Stimulated activated CD4-positive, alpha-beta T cell treated with anti-CD3 and anti-CD28 coated beads, Interleukin-4, amount 100 ng/mL, for 1 hour (primary cell): ENCODE measurements at regions not wholly inside any gene's neighbourhood (a gene's known extent, or its start where the extent isn't known, plus 50 kb on each side); places are given as distances from the start of the nearest gene placed in this dataset.

ENCODE experiments used
- DNase-seq: peaks from one replicate; pipeline ENCODE4 v3.0.0-alpha.2; 2020

DNA sequence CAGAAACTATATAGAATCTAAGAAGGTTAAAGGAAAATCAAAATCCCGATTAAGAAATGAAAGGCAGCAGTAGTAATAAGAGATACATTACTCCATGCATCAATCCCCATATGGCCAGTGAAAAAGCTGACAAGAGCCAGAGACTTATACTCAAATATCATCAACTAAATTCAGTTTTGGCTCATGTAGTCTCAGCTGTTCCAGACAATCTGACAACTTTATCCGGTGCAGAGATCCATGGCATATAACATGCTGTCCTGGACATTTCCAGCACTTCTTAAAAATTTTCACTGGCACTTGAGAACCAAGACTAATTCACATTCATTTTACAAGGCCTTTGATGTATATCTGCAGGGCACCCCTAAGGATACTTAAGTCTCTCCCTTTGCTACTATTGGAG is 255.7 kb upstream of the KLHL1 start:
- DNase-seq, result no peak

DNA sequence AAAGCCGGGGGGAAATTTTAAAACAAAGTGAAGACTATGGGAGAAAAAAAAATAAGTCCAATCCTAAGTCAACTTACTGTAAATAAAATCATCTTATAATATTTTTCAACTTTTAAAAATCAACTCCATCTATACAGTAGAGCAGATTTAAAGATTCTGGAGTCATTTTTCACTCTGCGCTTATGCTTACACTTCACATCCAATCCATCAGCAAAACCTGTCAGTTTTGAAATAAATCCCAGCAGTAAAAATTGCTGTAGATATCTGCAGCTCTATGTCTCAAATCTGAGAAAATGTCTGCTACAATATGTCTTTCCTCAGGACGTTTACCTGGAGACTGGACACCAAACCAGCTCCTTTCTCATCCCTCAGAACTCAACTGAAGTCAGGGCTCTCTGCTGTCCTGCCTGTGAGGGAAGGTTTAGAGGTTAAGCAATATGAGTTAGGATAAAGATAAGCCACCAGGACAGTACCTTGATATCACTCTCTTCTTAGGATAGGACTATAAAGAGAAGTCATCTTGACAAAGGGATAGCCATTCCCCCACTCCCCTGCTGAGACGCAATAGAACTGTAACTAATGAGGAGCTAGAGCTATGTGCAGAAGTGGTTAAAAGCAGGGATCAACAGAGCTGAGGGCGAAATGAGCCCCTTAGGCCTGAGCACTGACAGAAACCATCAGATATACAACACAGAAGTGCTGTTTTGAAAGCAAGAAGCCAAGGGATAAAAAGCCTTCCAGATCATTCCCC is 254.7 kb upstream of the KLHL1 start:
- no peak for DNase-seq

DNA sequence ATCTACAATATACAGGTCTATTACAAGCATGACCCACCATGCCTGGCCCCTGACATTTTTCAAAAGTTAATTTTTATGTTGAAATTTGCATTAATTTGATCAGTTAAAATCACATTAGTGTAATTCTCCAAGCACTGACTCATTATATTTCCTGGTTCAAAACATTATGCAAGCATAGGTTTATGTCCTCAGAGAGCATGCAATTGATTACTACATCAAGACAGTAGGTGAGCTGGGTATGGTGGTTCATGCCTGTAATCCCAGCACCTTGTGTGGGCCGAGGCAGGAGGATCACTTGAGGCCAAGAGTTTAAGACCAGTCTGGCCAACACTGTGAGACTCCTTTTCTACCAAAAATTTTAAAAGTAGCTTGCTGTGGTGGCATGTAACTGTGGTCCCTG is 248.8 kb upstream of the KLHL1 start:
- DNase-seq, result no peak

DNA sequence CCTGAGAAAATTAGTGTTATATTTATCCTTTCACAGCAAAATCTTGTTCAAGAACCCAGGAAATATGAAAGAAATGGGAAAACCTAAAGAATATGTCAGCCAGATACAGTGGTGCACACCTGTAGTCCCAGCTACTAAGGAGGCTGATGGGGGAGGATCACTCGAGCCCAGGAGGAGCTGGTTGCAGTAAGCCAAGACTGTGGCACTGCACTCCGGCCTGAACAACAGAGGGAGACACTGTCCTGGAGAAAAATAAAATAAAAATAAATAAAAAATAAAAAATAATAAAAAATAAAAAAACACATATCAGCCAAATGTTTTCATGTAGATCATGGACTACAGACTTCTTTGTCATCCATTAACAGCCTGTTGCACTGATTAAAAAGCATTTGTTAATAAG is 244.8 kb upstream of the KLHL1 start:
- no peak for DNase-seq

DNA sequence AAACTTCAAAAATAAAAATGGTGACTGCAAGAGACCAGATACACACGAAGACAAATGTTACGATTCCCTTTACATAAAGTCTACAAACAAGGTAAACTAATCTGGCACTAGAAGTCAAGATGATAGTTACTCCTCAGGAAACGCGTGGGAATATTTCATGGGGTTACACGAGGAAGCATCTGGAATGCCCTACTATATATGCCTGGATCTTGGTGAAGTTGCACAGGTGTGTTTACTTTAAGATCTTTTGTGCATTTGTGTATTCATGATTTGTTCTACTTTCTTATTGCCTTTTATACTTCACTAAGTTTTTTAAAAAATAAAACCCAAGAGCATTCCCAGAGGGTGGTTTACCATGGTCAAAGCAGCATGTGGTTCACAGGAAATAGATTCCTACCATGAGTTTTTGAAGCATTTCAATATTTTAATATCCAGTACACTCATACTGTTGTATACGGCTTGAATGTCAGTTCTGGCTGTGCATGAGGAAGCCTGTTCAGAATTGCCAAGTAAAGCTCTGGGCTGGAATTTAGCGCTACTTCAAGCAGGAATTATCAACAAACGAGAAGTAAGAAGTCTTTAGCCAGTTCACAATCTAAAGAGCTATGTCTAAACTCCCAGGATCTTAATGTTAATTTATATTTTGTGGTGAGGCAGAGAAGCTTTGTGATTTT is 239.8 kb upstream of the KLHL1 start:
- DNase-seq, result no peak

DNA sequence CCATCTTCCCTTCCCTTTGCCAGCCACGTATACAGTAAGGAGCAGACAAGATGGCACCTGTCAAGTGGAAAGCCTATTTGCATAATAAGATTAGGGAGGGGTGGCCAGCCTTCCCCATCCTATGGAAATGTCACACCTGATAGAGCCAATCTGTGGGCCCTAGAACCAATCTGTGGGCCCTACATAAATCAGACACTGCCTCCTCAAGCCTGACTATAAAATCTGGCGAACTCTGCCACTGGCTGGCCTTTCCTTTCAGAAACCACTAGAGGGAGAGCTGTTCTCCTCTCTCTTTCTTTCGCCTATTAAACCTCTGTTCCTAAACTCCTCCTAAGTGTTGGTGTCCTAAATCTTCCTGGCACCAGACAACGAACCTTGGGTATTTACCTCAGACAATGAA is 231.5 kb upstream of the KLHL1 start:
- no peak for DNase-seq

DNA sequence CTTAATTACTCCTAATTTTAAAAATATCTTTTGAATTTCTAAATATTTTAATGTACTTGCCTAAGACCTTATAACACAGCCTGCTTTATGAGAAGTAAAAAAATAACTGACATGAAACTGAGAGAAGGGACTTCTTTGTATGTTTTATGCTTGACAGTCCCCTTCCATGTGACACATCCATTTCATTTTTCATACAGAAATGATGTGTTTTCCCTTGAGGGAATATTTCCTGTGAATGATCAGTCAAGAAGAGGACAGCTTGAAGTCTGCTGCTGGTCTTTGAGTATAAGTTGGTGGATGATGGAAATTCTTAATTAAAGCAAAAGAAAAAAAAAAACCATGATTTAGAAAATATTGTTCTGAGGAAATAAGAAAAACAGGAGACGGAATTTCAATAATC is 230.4 kb upstream of the KLHL1 start:
- no peak for DNase-seq

DNA sequence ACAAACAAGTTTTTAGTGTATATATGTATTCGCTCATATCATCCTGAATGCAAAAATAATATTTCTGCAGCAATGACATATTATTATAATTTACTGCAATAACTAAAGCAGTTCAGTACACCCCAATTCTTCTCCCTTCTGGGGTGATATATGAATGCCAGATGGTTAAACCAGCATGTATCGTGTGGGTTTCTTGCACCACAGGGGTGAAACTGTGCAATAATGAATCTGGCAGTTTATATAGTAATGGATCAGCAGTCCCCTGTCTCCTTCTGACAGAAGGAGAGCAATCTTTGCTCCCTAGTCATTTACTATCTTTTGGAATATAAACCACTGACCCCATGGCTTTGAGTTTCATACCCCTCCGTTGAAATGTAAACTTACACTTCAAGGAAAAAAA is 228.6 kb upstream of the KLHL1 start:
- DNase-seq, result no peak

DNA sequence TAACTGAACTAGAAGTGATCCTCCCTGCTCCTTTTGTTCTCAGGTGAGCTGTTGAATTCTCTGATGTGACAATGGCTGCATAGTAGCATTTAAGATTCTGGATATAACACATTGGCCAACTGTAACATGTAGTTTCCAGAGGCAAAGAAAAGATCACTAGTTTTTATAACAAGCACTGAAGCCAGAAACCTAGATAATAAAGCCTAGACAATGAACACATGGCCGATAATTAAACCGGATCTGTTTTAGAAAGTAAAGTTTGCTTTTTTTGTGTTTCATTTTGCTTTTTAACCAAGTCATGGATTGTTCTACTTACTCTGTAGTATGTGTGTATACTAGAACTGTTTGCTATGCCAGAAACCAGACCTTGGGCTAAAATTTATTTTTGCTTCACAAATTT is 225.5 kb upstream of the KLHL1 start:
- DNase-seq, result no peak

DNA sequence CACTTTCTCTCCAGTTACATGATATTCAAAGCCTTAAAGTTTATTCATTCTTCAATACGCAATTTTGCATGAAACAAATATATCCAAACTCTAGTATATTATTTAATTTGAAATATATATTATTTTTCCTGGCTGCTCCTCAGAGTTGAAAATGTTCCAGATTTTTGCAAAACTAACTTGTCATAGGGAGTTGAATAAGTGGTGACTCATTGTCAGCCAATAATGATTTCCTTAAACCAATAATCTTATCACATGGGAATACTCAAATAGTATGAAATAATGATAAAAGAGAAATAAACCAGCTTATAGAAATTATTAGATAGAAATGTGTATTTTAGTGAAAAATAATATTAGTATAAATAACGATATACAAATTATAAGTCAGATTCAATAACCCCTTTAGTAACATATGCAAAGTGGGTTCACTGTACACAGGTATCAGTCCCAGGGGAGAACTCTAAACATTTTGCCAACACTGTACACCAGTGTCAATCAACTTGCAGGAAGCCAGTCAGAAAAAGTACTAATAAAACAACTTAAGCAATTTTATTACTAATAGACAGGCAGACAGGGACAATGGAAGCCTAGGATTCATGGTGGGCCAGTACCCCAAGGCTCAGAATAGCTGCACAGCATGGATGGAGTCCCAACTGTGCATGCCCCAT is 222.6 kb upstream of the KLHL1 start:
- DNase-seq, result no peak

DNA sequence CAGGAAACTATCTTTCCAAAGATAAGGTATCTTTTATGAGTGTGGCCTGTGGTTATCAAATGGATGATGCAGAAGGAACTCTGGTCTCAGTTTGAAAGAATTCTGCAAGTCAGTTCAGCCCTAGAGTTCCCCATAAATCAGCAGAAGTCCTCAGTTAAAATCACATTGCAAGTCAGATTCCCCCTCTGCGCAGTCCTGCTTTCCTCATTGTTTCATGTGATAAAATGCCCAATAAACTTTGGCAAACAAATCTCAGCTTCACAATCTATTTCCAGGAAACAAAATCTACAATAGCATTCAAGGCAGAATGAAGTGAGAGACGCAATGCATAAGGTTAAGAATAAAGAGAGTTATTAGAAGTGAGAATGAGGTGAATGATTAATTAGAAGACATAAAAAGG is 216.3 kb upstream of the KLHL1 start:
- no peak for DNase-seq

DNA sequence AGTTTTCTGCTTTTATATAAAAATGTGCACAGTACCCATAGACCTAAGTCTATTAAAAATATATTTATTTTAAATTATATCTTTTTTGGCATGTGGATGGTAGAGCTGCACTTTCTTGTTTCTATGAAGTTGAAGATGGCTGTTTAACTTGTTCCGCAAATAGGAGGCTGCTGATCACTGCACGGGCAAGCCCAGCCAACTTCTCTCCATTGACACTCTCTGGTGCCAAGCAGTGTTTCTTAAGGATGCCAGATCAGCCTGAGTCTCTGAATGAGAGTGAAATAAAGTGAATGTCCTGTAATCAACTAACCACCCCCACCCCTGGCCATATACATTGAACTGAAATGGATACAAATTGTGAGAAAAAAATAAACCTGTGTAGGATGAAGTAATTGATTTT is 202.9 kb upstream of the KLHL1 start:
- DNase-seq, result no peak

DNA sequence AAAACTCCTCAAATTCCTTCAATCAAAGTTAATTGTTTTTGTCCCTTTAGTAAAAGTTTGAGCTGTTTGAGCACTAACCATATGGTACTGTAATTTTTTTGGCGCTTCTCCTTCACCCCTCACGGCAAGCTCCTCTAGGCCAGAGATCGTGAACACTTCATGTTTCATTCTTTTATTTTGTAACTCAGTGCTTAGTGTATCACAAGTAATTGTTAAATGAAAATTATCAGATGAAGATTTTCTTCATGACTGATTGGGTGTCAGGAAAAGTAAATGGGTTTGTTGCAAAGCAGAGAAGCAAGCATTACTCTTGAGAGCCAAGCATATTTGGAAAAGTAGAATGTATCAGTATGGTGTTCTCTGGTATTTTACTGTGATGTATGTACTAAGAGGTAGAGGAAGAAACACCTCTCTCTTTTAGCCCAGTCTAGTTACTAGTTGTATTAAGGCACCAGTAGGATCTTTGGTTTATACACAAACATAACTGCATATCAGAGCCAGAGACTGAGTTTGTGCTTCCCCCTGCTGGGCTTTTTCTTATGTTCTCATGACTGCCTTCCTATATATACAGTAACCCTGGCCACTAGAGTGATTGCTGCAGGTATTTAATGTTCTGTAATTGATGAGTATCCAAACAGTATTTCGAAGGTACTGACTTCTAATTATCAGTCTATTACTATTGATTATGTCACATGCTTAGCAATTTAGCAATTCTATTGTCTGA is 202.3 kb upstream of the KLHL1 start:
- no peak for DNase-seq

DNA sequence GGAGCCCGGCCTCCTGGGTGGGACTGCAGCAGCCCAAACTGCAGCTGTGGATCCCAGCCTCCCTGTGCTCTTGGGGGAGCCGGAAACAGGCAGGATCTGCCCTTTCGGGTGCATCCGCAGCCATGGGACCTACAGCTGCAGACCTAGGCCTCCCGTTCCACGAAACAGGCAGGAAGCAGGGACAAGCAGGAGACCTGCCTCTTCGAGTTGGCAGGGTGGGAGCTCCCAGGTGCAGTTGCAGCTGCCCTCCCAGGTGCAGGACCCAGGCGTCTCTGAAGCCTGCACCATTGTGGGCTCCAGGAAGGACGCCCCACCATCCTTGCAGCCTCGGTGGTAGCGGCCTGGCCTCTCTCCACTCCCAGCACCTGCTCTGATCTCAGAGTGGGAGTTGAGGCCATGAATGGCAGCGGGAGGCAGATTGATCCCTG is 189.0 kb upstream of the KLHL1 start:
- DNase-seq, result no peak

DNA sequence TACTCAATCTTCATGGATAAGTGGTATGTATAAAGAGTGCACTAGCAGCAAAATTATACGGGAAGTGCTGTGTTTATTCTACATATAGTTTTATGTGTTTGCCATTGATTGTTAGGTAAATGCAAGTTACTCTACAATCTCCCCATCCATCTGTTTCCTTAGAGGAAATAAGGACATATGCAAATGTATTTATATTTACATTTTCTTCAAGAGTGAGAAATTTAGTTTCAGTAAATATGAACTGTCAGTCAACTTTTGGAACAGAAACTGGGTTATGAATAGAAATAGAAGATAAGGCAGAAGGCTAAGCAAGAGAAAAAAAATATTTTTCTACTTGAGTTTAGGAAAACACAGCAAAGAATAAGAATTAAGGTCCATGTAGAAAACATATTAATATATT is 176.1 kb upstream of the KLHL1 start:
- no peak for DNase-seq

DNA sequence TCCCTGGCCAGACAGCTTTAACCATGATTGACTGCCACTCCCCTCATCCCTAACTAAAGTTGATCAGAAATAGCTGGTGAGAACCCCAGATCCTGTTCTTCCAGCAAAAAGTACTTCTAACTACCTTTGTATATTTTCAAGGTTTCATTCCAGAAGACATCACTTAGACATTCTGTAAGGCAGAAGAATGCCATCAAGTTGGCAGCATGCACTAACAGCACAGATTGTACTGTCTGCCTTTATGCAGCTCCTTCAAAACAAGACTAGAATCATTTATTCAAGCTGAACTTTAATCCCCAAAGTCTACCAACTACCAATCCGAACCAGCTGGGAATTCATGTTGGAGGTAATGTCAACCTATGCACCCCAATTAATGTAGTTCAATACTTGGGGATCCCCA is 167.6 kb upstream of the KLHL1 start:
- no peak for DNase-seq

DNA sequence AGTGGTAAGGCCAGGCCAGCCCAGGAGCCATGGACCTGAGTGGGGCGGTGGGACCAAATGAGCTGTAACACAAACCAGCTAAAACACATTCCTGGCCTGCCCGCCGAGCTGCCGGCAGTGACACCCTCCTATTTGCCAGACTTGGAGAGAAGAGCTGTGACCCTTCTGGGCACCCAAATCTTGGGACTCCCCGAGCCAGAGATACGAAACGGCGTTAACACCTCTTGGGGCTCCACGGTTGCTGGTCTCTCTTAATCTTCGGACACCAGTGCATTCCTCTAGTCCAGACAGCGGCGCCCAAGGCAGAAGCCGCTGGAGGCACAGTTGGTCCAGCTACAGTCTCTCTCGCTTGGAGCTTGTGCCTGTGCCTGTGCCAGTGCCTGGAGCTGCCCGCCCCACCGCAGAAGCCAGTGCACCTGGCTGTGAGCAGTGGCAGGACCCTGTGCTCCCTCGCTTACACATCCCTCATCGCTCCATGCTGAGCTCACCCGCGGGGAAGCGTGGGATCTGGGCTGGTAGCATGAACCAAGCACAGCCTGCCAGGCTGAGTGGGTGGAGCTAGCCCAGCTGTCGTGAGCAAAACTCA is 147.2 kb upstream of the KLHL1 start:
- DNase-seq, result no peak

DNA sequence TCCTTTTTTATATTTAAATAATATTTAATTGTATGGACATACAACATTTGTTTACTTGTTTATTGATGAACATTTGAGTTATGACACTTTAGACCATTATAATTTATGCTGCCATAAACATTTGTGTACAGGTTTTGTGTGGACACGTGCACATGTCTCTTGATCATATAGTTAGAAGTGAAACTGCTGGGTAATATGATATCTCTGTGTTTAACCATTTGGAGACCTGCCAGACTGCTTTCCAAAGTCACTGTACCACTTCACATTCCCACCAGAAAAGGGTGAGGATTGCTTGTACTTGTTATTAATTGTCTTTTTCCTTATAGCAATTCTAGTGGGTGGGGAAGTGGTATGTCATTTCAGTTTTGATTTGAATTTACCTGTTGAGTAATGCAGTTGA is 145.6 kb upstream of the KLHL1 start:
- DNase-seq, result no peak

DNA sequence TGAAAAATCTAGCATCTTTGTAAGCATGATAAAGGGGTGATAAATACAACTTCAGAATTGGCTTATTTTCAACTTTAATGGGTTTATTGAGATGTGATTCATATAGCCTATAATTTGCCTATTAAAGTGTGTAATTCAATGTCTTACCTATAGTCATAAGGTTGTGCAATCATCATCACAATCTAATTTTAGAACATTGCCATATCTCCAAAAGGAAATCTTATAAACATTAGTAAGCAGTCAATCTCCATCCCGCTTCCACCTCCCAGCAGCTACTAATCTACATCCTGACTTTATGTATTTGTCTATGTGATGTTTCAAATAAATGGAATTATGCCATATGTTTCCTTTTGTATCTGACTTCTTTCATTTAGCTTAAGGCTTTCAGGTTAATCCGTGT is 145.2 kb upstream of the KLHL1 start:
- no peak for DNase-seq

DNA sequence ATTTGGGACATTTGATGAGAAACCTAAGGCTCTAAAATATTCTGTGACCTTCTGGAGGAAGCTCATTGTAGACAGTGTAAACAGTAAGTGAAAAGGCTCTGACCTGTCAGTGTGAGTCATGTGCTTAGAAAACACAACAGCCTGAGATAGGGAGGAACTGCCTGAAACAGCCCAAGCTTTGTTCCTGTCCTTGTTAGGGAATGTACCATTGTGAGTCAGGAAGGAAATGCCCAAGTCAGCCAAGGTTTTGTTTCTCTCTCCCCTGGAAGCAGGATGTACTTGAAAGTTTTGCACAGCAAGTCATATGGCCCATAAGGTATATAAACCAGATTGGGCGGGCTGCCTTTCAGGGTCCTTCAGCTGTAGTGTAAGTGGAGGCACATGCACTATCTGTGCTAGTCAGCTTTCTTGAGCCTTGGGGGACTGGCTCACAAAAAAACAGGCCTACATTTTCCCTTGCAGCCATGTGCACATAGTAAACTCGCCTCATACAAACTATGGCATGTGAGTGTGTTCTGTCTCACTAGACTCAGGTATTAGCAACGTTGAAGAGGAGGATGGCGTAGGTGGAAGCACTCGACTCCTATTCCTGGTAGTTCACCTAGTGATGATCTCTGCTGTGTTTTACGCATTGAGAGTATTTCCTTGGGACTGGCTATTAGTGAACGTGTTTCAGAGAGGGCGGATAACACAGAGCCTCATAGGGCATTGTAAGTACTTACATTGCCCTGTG is 141.2 kb upstream of the KLHL1 start:
- no peak for DNase-seq

DNA sequence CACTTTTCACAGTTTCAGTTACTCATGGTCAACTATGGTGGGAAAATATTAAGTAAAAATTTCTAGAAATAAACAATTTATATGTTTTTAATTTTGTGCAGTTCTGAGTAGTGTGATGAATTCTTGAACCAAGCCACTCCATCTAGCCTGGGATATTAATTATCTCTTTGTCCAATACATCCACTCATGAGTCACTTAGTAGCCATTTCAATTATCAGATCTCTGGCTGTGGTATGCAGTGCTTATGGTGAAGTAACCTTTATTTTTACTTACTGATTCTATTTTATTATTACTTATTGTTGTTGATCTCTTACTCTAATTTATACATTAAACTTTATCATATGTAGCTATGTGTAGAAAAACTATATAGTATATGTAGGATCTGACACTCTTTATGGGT is 128.9 kb upstream of the KLHL1 start:
- DNase-seq, result no peak

DNA sequence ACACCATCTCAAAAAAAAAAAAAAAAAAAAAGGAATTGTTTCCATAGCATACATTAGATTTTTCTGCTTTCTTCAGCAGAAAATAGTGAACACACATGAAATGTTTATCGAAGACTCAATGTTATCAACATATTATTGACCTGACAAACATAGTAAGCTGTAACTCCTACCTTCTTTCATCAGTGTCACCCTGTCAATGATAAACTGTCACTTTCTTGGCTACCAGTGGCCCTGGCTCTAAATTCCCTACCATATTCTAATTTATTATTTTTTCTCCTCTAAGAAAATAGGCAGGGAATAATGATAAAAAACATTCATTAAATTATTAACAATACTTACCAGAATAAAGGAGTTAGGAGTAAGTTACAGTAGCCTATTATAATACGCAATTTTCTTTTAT is 127.3 kb upstream of the KLHL1 start:
- DNase-seq, result no peak

DNA sequence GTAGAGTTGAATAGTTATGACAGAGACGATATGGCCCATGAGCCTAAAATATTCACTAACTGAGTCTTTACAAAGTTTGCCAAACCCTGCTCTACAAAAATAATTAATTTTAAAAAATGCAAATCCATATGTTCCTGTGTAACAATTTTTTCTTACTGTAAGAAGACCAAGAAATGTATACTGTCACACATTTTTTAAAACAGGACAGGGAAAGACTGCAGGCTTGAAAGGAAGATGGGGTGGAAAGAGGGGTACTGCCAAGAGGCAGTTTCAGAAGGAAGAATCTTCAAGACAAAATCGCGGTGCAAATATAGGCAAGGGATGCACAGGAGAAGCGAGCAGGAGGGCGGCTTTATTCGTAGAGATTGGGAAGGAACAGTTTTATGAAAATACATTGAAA is 115.7 kb upstream of the KLHL1 start:
- DNase-seq, result no peak
